HG03439 (cell line): ENCODE measurements at regions not wholly inside any gene's neighbourhood (a gene's known extent, or its start where the extent isn't known, plus 50 kb on each side); places are given as distances from the start of the nearest gene placed in this dataset.

Source experiments
- ATAC-seq: cut with Tn5 transposase; IDR thresholded peaks from one replicate; pipeline ENCODE4 v1.9.1; 2021; ENCODE audit warnings: mild to moderate bottlenecking, moderate library complexity; ENCODE audit not compliant: unreplicated experiment

- ATAC-seq = no peak
These were observed 514.5 kb upstream of the RGMA start for GRCh38 chr15:93603550-93603949.

GRCh38 chr15:93587059-93587521 is 498.1 kb upstream of the RGMA start:
- no peak for ATAC-seq

GRCh38 chr15:93585012-93585411 is 496.0 kb upstream of the RGMA start:
- ATAC-seq = no peak

- no peak for ATAC-seq
These were observed 495.0 kb upstream of the RGMA start for GRCh38 chr15:93583968-93584367.

- ATAC-seq = no peak
These were observed 494.5 kb upstream of the RGMA start for GRCh38 chr15:93583552-93583951.

GRCh38 chr15:93570527-93570926 is 481.5 kb upstream of the RGMA start:
- ATAC-seq = no peak

- ATAC-seq = no peak
These were observed 477.8 kb upstream of the RGMA start for GRCh38 chr15:93566762-93567161.

- ATAC-seq = no peak
These were observed 476.2 kb upstream of the RGMA start for GRCh38 chr15:93565201-93565600.

GRCh38 chr15:93563218-93563617 is 474.2 kb upstream of the RGMA start:
- ATAC-seq = no peak

- ATAC-seq = no peak
These were observed 473.5 kb upstream of the RGMA start for GRCh38 chr15:93562395-93563123.

GRCh38 chr15:93557696-93558095 is 468.7 kb upstream of the RGMA start:
- no peak for ATAC-seq

GRCh38 chr15:93553167-93553935 is 464.3 kb upstream of the RGMA start:
- ATAC-seq = no peak

GRCh38 chr15:93543093-93543492 is 454.1 kb upstream of the RGMA start:
- ATAC-seq = no peak

GRCh38 chr15:93527374-93528050 is 438.5 kb upstream of the RGMA start:
- ATAC-seq = no peak

GRCh38 chr15:93524432-93524831 is 435.4 kb upstream of the RGMA start:
- no peak for ATAC-seq

GRCh38 chr15:93523481-93523880 is 434.5 kb upstream of the RGMA start:
- ATAC-seq = no peak

GRCh38 chr15:93520206-93520605 is 431.2 kb upstream of the RGMA start:
- ATAC-seq = no peak

- no peak for ATAC-seq
These were observed 430.6 kb upstream of the RGMA start for GRCh38 chr15:93519599-93519998.

- no peak for ATAC-seq
These were observed 428.2 kb upstream of the RGMA start for GRCh38 chr15:93517176-93517575.

- ATAC-seq = no peak
These were observed 426.4 kb upstream of the RGMA start for GRCh38 chr15:93515256-93516051.

- ATAC-seq = no peak
These were observed 417.6 kb upstream of the RGMA start for GRCh38 chr15:93506646-93507045.
